ENCODE measurements at regions not wholly inside any gene's neighbourhood (a gene's known extent, or its start where the extent isn't known, plus 50 kb on each side); places are given as distances from the start of the nearest gene placed in this dataset.
"Not testable (repeated sequence)": the region's sequence is repeated elsewhere in the genome, so short reads cannot be mapped to it uniquely, and the experiment has no call there.

DNA sequence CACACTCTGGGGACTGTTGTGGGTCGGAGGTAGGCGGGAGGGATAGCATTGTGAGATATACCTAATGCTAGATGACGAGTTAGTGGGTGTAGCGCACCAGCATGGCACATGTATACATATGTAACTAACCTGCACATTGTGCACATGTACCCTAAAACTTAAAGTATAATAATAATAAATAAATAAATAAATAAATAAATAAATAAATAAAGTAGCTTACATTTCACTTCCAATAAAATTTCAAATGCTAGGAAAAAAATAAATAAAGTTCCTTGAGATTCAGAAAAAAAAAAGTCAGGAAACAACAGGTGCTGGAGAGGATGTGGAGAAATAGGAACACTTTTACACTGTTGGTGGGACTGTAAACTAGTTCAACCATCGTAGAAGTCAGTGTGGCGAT is 353.5 kb upstream of the UBE2E2 start:
- TF ChIP-seq, protein P1, sequence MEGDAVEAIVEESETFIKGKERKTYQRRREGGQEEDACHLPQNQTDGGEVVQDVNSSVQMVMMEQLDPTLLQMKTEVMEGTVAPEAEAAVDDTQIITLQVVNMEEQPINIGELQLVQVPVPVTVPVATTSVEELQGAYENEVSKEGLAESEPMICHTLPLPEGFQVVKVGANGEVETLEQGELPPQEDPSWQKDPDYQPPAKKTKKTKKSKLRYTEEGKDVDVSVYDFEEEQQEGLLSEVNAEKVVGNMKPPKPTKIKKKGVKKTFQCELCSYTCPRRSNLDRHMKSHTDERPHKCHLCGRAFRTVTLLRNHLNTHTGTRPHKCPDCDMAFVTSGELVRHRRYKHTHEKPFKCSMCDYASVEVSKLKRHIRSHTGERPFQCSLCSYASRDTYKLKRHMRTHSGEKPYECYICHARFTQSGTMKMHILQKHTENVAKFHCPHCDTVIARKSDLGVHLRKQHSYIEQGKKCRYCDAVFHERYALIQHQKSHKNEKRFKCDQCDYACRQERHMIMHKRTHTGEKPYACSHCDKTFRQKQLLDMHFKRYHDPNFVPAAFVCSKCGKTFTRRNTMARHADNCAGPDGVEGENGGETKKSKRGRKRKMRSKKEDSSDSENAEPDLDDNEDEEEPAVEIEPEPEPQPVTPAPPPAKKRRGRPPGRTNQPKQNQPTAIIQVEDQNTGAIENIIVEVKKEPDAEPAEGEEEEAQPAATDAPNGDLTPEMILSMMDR (IDR thresholded peaks at IDR 0.05): not testable (repeated sequence)
- TF ChIP-seq POLR2A (IDR thresholded peaks at IDR 0.05): not testable (repeated sequence)
